Upper lobe of left lung (tissue), 6 donors: ENCODE measurements at regions not wholly inside any gene's neighbourhood (a gene's known extent, or its start where the extent isn't known, plus 50 kb on each side); places are given as distances from the start of the nearest gene placed in this dataset.

Experiments used
- ATAC-seq, 2 donors: fragments of 200-7000 bp; cut with Tn5 transposase; one replicate each; pipeline ENCODE4 v1.9.1; 2022; ENCODE audit warnings: mild to moderate bottlenecking in 2 of 2, moderate library complexity in 2 of 2; ENCODE audit not compliant: low FRiP score in 2 of 2
- DNase-seq, 2 donors: peaks; one replicate each; pipeline ENCODE4 v3.0.0-alpha.2; 2019 to 2020
- H3K27ac ChIP-seq, 4 donors: fragments of 200-600 bp; sonication (generic); one replicate each; pipeline ENCODE4 v1.5.1; 2016 to 2019
- H3K27me3 ChIP-seq, 4 donors: fragments of 200-600 bp; sonication (generic); one replicate each; pipeline ENCODE4 v1.5.1; 2017 to 2019
- H3K36me3 ChIP-seq, 4 donors: fragments of 200-600 bp; sonication (generic); one replicate each; pipeline ENCODE4 v1.5.1; 2016 to 2019
- H3K4me1 ChIP-seq, 4 donors: fragments of 200-600 bp; sonication (generic); one replicate each; pipeline ENCODE4 v1.5.1; 2018 to 2019
- H3K4me3 ChIP-seq, 4 donors: fragments of 200-600 bp; sonication (generic); one replicate each; pipeline ENCODE4 v1.5.1; 2017 to 2019; ENCODE audit warnings: mild to moderate bottlenecking in 2 of 4, moderate library complexity in 1 of 4
- H3K9me3 ChIP-seq, 4 donors: fragments of 200-600 bp; sonication (generic); one replicate each; pipeline ENCODE4 v1.5.1; 2018 to 2019
- EP300 ChIP-seq, 4 donors: sonication (generic); formaldehyde crosslinking; IDR thresholded peaks; one replicate each; pipeline ENCODE4 v1.5.1; 2017; ENCODE audit warnings: antibody characterized with exemption in 4 of 4, control low read depth in 2 of 4
- POLR2A ChIP-seq, 4 donors: fragments of 450-650 bp; IDR thresholded peaks; one replicate each; pipeline ENCODE4 v1.5.1; 2016 to 2017; ENCODE audit warnings: antibody characterized with exemption in 4 of 4, mild to moderate bottlenecking in 2 of 4
- POLR2AphosphoS5 ChIP-seq, 2 donors: sonication (generic); formaldehyde crosslinking; IDR thresholded peaks; one replicate each; pipeline ENCODE4 v1.5.1; 2017; ENCODE audit warnings: antibody characterized with exemption in 2 of 2
- WGBS, 2 donors: methylation state at CpG; one replicate each; pipeline ENCODE4 v1.1.5; 2017 to 2018; 5-methylcytosine and 5-hydroxymethylcytosine counted together
- TF ChIP-seq, protein P1 (sequence below), 6 experiments: fragments of 450-650 bp in 4 of 6; fragments of 200-600 bp in 2 of 6; sonication (generic) in 2 of 6; IDR thresholded peaks; one replicate each; pipeline ENCODE4 v1.5.1; 2016 to 2019; ENCODE audit warnings: antibody characterized with exemption in 6 of 6
- donor health status: DM: no; HTN: no; CAD: no; lungs with moderate emphysema.
- donor health status: DM: no; HTN: yes; CAD: no; lungs with severe emphysema.

DNA sequence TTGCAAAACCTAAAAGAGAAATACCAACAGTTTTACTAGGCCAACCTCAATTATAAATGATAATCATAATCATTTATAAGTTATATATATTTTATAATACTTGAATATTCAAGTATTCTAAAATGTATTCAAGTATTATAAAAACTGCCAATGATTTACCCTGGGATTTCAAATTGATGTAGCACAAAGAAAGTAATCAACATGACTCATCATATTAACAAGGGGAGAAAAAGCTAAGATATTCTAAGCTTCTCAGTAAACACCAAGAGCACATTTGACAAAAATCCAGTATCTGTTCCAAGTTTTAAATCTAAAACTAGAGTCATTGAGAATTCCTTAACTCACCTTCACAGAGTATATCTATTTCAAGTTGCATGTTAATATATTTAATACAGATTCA is 56.1 kb downstream of the CAPZA3 start:
- Histone ChIP-seq H3K4me3 (no peak overlapping the region), H3K36me3 (no peaks in the 10 kb centered on the region), H3K4me1 (no peaks in the 10 kb centered on the region), H3K27ac (no peak overlapping the region), H3K27me3 (no peaks in the 10 kb centered on the region), H3K9me3 (peaks cover 0 to 5% (median 1%) of the 10 kb centered on the region in 4 donors)
- DNase-seq (no peak), ATAC-seq (no peak)
- no peak for TF ChIP-seq EP300 (IDR thresholded peaks at IDR 0.05)
- TF ChIP-seq, protein P1, sequence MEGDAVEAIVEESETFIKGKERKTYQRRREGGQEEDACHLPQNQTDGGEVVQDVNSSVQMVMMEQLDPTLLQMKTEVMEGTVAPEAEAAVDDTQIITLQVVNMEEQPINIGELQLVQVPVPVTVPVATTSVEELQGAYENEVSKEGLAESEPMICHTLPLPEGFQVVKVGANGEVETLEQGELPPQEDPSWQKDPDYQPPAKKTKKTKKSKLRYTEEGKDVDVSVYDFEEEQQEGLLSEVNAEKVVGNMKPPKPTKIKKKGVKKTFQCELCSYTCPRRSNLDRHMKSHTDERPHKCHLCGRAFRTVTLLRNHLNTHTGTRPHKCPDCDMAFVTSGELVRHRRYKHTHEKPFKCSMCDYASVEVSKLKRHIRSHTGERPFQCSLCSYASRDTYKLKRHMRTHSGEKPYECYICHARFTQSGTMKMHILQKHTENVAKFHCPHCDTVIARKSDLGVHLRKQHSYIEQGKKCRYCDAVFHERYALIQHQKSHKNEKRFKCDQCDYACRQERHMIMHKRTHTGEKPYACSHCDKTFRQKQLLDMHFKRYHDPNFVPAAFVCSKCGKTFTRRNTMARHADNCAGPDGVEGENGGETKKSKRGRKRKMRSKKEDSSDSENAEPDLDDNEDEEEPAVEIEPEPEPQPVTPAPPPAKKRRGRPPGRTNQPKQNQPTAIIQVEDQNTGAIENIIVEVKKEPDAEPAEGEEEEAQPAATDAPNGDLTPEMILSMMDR (IDR thresholded peaks at IDR 0.05) = no peak
- TF ChIP-seq POLR2AphosphoS5 (IDR thresholded peaks at IDR 0.05) = no peak
- TF ChIP-seq POLR2A (IDR thresholded peaks at IDR 0.05) = no peak

DNA sequence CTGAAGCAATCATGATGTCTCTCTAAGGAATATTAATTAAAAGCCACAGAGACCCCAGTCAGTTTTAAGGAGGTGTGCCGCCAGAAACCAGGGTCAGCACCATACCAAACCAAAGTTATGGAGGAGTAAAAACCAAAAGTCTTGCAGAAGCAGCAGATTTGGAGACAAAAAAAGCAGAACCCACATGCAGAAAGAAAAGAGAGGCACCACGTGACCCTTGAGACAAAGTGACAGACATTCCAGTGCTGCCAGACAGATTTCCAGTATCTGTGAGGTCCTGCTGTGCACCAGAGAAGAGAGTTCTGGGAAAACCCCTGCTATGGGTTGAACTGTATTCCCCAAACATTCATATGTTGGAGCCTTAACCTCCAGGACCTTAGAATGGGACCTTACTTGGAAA is 59.7 kb downstream of the CAPZA3 start:
- H3K4me3 ChIP-seq = no peak overlapping the region
- DNase-seq (no peak), ATAC-seq (no peak)
- no peak for TF ChIP-seq EP300 (IDR thresholded peaks at IDR 0.05)
- TF ChIP-seq, protein P1 (IDR thresholded peaks at IDR 0.05) = no peak
- no peak for TF ChIP-seq POLR2A (IDR thresholded peaks at IDR 0.05)
- no peak for TF ChIP-seq POLR2AphosphoS5 (IDR thresholded peaks at IDR 0.05)
- no peaks in the 10 kb centered on the region for H3K9me3 ChIP-seq
- H3K4me1 ChIP-seq = no peaks in the 10 kb centered on the region
- no peaks in the 10 kb centered on the region for H3K27me3 ChIP-seq
- no peaks in the 10 kb centered on the region for H3K36me3 ChIP-seq
- WGBS, 2 donors = 70 to 88% methylated on average over 2 of the region's 2 CpGs
- H3K27ac ChIP-seq = no peak overlapping the region

DNA sequence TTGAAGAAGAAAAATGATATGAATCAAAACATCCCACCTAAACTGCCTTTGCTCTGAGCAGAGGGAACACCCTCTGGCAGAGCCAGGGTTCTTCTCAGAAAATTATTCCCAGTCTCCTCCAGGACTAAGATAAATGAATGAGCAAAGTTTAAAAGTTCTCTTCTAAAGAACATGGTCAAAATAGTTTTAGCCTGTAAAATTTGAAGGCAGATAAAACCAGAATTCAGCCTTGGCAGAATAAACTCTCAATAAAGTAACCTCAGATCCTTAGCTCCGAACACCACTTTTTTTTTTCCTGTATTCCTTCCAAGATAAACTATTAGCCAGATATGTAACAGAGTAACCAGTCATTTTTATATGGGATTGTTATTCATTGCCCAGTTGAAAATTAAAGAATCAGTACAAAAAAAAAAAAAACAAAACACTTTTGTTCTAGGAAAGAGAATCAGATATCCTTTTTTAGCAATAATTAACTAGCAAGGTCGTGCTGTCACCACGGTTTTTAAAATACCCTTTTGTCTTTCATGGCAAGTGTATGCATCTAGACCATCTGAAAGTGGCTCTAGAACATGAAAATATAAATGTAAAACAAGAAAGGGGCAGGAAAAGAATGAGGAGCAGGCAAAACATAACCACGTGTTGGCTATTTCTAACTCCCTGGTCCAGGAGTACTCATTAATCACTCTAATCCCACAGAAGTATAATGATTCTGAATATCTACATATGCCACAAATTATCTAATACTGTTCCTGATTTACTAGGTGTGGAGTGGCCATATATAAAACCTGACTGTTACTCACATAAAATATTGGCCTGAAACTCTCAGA is 60.8 kb downstream of the CAPZA3 start:
- H3K4me1 ChIP-seq = no peaks in the 10 kb centered on the region
- no peak for DNase-seq
- no peak for TF ChIP-seq EP300 (IDR thresholded peaks at IDR 0.05)
- TF ChIP-seq POLR2AphosphoS5 (IDR thresholded peaks at IDR 0.05) = no peak
- TF ChIP-seq, protein P1 (IDR thresholded peaks at IDR 0.05) = no peak
- TF ChIP-seq POLR2A (IDR thresholded peaks at IDR 0.05) = no peak
- no peaks in the 10 kb centered on the region for H3K27me3 ChIP-seq
- no peak overlapping the region for H3K27ac ChIP-seq
- no peaks in the 10 kb centered on the region for H3K9me3 ChIP-seq
- H3K4me3 ChIP-seq = no peak overlapping the region
- H3K36me3 ChIP-seq = no peaks in the 10 kb centered on the region
- WGBS, 2 donors = 47 to 49% methylated on average over 4 of the region's 4 CpGs
- ATAC-seq = peak in 1 of 2 donors; percentile 48

DNA sequence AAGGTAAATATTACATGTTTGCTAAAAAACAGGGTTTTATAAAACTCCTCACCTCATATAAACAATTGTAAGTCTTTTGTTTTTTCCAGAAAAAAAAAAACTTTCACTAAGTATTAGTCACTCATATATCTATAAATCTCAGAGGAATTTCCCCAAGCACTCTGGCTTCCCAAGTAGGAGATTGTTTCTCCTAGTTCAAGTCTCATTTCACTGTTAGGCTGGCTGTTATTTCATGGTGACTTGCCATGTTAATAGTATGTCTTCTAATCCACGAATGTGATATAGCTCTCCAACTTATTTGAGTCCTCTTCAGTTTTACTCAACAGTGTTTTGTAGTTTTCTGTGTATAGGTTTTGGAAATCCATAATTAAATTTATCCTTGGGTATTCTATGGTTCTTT is 61.6 kb downstream of the CAPZA3 start:
- Histone ChIP-seq H3K27ac (no peak overlapping the region), H3K4me1 (no peaks in the 10 kb centered on the region), H3K27me3 (no peaks in the 10 kb centered on the region), H3K9me3 (no peaks in the 10 kb centered on the region), H3K36me3 (no peaks in the 10 kb centered on the region), H3K4me3 (no peak overlapping the region)
- WGBS, 2 donors = 79 to 85% methylated on average over 1 of the region's 1 CpG
- DNase-seq = no peak
- TF ChIP-seq POLR2AphosphoS5 (IDR thresholded peaks at IDR 0.05) = no peak
- TF ChIP-seq, protein P1 (IDR thresholded peaks at IDR 0.05) = no peak
- no peak for TF ChIP-seq POLR2A (IDR thresholded peaks at IDR 0.05)
- TF ChIP-seq EP300 (IDR thresholded peaks at IDR 0.05) = no peak
- ATAC-seq = no peak
